ENCODE measurements at regions not wholly inside any gene's neighbourhood (a gene's known extent, or its start where the extent isn't known, plus 50 kb on each side); places are given as distances from the start of the nearest gene placed in this dataset.

DNA sequence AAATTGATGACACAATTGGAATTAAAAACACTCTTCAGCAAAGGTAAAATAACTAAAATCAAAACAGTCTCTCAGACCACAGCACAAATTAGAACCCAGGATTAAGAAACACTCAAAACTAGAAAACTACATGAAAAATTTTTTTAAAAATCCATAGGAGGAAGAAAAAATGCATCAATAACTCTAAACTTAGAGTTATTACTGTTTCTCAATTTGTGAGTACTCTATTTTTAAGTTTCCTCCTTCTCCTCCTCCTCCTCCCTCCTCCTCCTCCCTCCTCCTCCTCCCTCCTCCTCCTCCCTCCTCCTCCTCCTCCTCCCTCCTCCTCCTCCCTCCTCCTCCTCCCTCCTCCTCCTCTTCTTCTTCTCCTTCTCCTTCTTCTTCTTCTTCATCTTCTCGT is 1395.7 kb downstream of the STIM2 start:
- TF ChIP-seq, protein P1, sequence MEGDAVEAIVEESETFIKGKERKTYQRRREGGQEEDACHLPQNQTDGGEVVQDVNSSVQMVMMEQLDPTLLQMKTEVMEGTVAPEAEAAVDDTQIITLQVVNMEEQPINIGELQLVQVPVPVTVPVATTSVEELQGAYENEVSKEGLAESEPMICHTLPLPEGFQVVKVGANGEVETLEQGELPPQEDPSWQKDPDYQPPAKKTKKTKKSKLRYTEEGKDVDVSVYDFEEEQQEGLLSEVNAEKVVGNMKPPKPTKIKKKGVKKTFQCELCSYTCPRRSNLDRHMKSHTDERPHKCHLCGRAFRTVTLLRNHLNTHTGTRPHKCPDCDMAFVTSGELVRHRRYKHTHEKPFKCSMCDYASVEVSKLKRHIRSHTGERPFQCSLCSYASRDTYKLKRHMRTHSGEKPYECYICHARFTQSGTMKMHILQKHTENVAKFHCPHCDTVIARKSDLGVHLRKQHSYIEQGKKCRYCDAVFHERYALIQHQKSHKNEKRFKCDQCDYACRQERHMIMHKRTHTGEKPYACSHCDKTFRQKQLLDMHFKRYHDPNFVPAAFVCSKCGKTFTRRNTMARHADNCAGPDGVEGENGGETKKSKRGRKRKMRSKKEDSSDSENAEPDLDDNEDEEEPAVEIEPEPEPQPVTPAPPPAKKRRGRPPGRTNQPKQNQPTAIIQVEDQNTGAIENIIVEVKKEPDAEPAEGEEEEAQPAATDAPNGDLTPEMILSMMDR (IDR thresholded peaks at IDR 0.05) = no peak
- no peak for TF ChIP-seq POLR2A (IDR thresholded peaks at IDR 0.05; ENCODE audit: low read depth)

Data from esophagus muscularis mucosa (tissue), 3 donors.